ENCODE measurements at regions not wholly inside any gene's neighbourhood (a gene's known extent, or its start where the extent isn't known, plus 50 kb on each side); places are given as distances from the start of the nearest gene placed in this dataset.

DNA sequence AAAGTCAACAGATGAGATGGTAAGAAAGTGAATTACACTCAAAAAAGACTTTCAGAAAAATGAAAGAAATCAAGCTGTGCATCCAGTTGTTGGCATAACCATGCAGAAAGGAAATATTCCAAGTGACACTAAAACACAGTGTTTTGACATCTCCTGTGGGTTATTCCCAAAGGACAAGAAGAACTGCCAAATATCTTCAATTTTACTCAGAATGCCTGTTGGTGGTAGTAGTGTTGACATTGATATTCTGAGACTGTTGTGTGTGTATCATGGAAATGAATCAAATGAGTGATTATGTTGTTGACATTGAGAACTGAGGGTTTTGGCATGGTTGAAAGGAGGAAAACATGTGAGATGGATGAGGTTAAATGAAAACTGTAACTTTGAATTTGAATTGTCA is 196.9 kb downstream of the SH2D4B start:
- no peak overlapping the region for H3K4me3 ChIP-seq (ENCODE audit: low read depth, poor library complexity, severe bottlenecking)
- intact Hi-C loops (cut with DNase I; ENCODE audit: low total_unique reads) = no loop called here
- TF ChIP-seq CTCF (IDR thresholded peaks at IDR 0.05) = no peak
- TF ChIP-seq POLR2A (IDR thresholded peaks at IDR 0.05) = no peak
- DNase-seq (ENCODE audit: low spot score in 2 of 2) = no peak

DNA sequence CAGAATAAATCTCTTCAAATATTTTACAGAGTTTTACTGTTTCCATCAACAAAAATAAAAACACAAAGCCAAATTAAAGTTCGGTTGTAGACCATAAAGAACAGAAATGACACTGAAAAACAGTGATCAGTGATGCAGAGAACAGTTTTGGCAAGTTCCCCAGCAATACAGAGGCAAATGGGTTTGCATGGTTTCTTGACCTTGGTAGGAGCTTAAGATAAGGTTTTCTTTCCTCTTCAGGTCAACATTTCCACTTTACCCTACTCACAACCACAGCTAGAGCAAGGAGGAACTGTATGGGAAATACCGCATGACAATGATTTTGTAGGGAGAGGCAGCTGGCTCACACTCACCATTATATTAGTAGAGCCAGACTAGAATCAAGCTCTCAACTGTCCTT is 199.5 kb downstream of the SH2D4B start:
- no peak for TF ChIP-seq CTCF (IDR thresholded peaks at IDR 0.05)
- no peak for TF ChIP-seq POLR2A (IDR thresholded peaks at IDR 0.05)
- intact Hi-C loops (cut with DNase I; ENCODE audit: low total_unique reads) = no loop called here
- WGBS, 2 donors = 77 to 90% methylated on average over 2 of the region's 2 CpGs
- H3K4me3 ChIP-seq (ENCODE audit: low read depth, poor library complexity, severe bottlenecking) = no peak overlapping the region
- DNase-seq (ENCODE audit: low spot score in 2 of 2) = peak in 1 of 2 donors; percentile 2

GRCh38 chr10:80739328-80739727 is 201.6 kb downstream of the SH2D4B start:
- 85 to 90% methylated on average over 6 of the region's 6 CpGs for WGBS, 2 donors
- TF ChIP-seq POLR2A (IDR thresholded peaks at IDR 0.05) = no peak
- no peak for TF ChIP-seq CTCF (IDR thresholded peaks at IDR 0.05)
- no peak overlapping the region for H3K4me3 ChIP-seq (ENCODE audit: low read depth, poor library complexity, severe bottlenecking)
- peak in 1 of 2 donors; percentile 13 for DNase-seq (ENCODE audit: low spot score in 2 of 2)
- intact Hi-C loops (cut with DNase I; ENCODE audit: low total_unique reads) = no loop called here

DNA sequence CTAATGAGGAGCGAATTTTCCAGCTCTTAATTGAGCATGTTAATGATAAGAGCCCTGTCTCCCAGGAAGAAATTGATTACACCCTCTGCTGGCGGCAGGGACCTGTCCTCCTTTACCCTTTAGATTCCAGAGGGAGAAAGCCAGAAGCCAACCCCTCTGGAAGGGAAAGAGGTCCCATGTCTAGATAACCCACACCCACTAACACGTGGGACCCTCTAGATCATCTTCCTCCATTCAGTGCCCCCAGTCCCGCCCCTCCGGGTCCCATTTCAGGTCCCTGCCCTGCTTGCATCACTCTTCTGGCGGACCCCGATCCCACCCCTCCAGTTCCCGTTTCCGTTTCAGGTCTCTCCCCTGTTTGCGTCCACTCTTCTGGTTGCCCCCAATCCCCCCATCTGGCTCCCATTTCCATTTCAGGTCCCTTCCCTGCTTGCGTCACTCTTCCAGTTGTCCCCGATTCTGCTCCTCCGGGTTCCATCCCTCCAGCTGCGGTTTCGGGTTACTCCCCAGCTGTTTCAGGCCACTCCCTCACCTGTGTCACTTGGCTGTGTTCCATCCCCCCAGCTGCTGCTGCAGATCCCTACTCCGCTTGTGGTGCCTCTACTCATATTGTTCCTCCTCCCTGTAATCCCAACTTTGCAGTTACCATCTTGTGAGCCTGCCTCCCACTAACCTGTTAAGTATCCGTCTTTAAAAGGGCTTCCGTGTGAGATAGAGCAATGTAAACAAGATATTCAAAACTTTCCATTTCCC is 202.4 kb downstream of the SH2D4B start:
- no peak overlapping the region for H3K4me3 ChIP-seq (ENCODE audit: low read depth, poor library complexity, severe bottlenecking)
- intact Hi-C loops (cut with DNase I; ENCODE audit: low total_unique reads) = no loop called here
- no peak for TF ChIP-seq POLR2A (IDR thresholded peaks at IDR 0.05)
- TF ChIP-seq CTCF (IDR thresholded peaks at IDR 0.05) = no peak
- DNase-seq (ENCODE audit: low spot score in 2 of 2) = peak in 1 of 2 donors; percentile 69
- WGBS, 2 donors = 83 to 86% methylated on average over 18 of the region's 18 CpGs

DNA sequence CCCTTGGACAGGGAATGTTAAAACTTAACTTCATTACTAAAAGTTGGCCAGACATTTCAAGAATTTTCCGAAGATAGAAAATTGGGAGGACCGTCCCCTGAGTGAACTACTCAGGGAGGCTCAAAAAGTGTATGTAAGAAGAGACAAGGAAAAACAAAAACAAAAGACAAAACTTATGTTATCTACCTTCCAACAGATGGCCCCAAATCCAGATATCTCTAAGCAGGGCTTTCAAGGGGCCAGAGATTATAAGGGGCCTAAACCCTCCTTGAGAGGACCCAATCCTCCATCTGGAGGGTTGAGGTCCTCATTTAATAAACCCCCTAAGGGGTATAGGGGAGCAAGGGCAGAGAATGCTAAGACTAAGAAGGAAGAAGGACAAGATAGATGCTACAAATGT is 203.6 kb downstream of the SH2D4B start:
- WGBS, 2 donors = 77 to 95% methylated on average over 2 of the region's 2 CpGs
- H3K4me3 ChIP-seq (ENCODE audit: low read depth, poor library complexity, severe bottlenecking) = no peak overlapping the region
- no peak for DNase-seq (ENCODE audit: low spot score in 2 of 2)
- intact Hi-C loops (cut with DNase I; ENCODE audit: low total_unique reads) = no loop called here
- TF ChIP-seq POLR2A (IDR thresholded peaks at IDR 0.05) (no peak), CTCF (IDR thresholded peaks at IDR 0.05) (no peak)

- intact Hi-C loops (cut with DNase I; ENCODE audit: low total_unique reads) = no loop called here
- 97 to 99% methylated on average over 3 of the region's 3 CpGs for WGBS, 2 donors
- H3K4me3 ChIP-seq (ENCODE audit: low read depth, poor library complexity, severe bottlenecking) = no peak overlapping the region
- no peak for TF ChIP-seq CTCF (IDR thresholded peaks at IDR 0.05)
- DNase-seq (ENCODE audit: low spot score in 2 of 2) = no peak
These were observed 212.6 kb downstream of the SH2D4B start for GRCh38 chr10:80750268-80750667.

All from lower leg skin (tissue), 4 donors.